ENCODE measurements at regions not wholly inside any gene's neighbourhood (a gene's known extent, or its start where the extent isn't known, plus 50 kb on each side); places are given as distances from the start of the nearest gene placed in this dataset.

DNA sequence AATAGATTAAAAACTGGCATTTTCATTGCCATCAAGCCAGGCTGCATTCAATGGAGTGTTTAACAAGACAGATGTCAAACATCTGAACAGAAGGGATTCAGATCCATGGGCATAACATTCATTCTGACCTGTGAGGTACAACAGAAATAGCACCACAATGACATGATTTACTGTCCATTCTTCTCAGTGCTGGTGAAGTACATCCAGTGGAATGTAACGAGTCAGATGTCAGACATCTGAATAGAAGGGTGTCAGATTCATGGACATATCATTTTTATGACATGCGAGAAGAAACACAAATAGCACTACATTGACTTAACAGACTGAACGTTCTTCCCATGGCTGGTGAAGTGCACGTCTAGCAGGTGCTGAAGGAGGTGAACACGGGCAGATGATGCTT, 186.4 kb downstream of the PPP4R3C start (continued):
- TF ChIP-seq EZH2 (IDR thresholded peaks at IDR 0.05; ENCODE audit: low read depth, unreplicated experiment) (no peak), EZH2phosphoT487 (IDR thresholded peaks at IDR 0.05; ENCODE audit: unreplicated experiment) (no peak)

DNA sequence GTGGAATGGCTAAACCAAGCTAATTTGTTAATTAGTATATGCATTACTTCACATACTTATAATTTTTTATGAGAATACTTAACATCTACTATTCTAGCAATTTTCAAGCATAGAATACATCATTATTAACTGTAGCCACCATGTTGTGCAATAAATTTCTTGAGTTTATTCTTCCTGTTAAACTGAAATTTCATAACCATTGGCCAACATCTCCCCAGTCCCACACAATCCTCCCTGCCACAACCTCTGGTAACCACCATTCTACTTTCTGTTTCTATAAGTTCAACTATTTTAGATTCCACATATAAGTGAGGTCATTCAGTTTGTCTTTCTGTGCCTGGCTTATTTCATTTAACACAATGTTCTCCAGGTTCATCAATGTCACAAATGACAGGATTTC, 208.5 kb downstream of the PPP4R3C start:
- H3K27ac Mint-ChIP-seq: no peak overlapping the region
- DNase-seq (ENCODE audit: low spot score) (no peak), ATAC-seq (no peak)
- H3K4me3 Mint-ChIP-seq: no peak overlapping the region
- Histone ChIP-seq H3F3A (replicated peaks; ENCODE audit: low read depth) (no peaks in the 10 kb centered on the region), H3K36me3 (ENCODE audit: insufficient read depth) (no peaks in the 10 kb centered on the region), H3K4me1 (ENCODE audit: insufficient read depth) (no peaks in the 10 kb centered on the region), H3K27ac (ENCODE audit: low read depth) (no peak overlapping the region), H2AFZ (no peak overlapping the region), H4K20me1 (replicated peaks; ENCODE audit: insufficient read depth) (no peaks in the 10 kb centered on the region), H3K27me3 (ENCODE audit: insufficient read depth) (no peaks in the 10 kb centered on the region), H3K79me2 (replicated peaks; ENCODE audit: insufficient read depth) (no peaks in the 10 kb centered on the region), H3K4me3 (no peak overlapping the region), H3K4me2 (no peak overlapping the region), H3K9me2 (ENCODE audit: insufficient read depth) (no peaks in the 10 kb centered on the region)
- H3K4me1 Mint-ChIP-seq: no peaks in the 10 kb centered on the region
- H3K36me3 Mint-ChIP-seq (ENCODE audit: low read depth): no peaks in the 10 kb centered on the region
- H3K9me3 Mint-ChIP-seq: no peaks in the 10 kb centered on the region
- H3K27me3 Mint-ChIP-seq (ENCODE audit: insufficient read depth, low read depth, poor library complexity): no peaks in the 10 kb centered on the region
- no peak for TF ChIP-seq STAT1 (IDR thresholded peaks at IDR 0.05; ENCODE audit: unreplicated experiment)
- TF ChIP-seq, protein P1, sequence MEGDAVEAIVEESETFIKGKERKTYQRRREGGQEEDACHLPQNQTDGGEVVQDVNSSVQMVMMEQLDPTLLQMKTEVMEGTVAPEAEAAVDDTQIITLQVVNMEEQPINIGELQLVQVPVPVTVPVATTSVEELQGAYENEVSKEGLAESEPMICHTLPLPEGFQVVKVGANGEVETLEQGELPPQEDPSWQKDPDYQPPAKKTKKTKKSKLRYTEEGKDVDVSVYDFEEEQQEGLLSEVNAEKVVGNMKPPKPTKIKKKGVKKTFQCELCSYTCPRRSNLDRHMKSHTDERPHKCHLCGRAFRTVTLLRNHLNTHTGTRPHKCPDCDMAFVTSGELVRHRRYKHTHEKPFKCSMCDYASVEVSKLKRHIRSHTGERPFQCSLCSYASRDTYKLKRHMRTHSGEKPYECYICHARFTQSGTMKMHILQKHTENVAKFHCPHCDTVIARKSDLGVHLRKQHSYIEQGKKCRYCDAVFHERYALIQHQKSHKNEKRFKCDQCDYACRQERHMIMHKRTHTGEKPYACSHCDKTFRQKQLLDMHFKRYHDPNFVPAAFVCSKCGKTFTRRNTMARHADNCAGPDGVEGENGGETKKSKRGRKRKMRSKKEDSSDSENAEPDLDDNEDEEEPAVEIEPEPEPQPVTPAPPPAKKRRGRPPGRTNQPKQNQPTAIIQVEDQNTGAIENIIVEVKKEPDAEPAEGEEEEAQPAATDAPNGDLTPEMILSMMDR (conservative IDR thresholded peaks at IDR 0.05; ENCODE audit: low read depth in 2 of 2): no peak
- TF ChIP-seq, protein P2, sequence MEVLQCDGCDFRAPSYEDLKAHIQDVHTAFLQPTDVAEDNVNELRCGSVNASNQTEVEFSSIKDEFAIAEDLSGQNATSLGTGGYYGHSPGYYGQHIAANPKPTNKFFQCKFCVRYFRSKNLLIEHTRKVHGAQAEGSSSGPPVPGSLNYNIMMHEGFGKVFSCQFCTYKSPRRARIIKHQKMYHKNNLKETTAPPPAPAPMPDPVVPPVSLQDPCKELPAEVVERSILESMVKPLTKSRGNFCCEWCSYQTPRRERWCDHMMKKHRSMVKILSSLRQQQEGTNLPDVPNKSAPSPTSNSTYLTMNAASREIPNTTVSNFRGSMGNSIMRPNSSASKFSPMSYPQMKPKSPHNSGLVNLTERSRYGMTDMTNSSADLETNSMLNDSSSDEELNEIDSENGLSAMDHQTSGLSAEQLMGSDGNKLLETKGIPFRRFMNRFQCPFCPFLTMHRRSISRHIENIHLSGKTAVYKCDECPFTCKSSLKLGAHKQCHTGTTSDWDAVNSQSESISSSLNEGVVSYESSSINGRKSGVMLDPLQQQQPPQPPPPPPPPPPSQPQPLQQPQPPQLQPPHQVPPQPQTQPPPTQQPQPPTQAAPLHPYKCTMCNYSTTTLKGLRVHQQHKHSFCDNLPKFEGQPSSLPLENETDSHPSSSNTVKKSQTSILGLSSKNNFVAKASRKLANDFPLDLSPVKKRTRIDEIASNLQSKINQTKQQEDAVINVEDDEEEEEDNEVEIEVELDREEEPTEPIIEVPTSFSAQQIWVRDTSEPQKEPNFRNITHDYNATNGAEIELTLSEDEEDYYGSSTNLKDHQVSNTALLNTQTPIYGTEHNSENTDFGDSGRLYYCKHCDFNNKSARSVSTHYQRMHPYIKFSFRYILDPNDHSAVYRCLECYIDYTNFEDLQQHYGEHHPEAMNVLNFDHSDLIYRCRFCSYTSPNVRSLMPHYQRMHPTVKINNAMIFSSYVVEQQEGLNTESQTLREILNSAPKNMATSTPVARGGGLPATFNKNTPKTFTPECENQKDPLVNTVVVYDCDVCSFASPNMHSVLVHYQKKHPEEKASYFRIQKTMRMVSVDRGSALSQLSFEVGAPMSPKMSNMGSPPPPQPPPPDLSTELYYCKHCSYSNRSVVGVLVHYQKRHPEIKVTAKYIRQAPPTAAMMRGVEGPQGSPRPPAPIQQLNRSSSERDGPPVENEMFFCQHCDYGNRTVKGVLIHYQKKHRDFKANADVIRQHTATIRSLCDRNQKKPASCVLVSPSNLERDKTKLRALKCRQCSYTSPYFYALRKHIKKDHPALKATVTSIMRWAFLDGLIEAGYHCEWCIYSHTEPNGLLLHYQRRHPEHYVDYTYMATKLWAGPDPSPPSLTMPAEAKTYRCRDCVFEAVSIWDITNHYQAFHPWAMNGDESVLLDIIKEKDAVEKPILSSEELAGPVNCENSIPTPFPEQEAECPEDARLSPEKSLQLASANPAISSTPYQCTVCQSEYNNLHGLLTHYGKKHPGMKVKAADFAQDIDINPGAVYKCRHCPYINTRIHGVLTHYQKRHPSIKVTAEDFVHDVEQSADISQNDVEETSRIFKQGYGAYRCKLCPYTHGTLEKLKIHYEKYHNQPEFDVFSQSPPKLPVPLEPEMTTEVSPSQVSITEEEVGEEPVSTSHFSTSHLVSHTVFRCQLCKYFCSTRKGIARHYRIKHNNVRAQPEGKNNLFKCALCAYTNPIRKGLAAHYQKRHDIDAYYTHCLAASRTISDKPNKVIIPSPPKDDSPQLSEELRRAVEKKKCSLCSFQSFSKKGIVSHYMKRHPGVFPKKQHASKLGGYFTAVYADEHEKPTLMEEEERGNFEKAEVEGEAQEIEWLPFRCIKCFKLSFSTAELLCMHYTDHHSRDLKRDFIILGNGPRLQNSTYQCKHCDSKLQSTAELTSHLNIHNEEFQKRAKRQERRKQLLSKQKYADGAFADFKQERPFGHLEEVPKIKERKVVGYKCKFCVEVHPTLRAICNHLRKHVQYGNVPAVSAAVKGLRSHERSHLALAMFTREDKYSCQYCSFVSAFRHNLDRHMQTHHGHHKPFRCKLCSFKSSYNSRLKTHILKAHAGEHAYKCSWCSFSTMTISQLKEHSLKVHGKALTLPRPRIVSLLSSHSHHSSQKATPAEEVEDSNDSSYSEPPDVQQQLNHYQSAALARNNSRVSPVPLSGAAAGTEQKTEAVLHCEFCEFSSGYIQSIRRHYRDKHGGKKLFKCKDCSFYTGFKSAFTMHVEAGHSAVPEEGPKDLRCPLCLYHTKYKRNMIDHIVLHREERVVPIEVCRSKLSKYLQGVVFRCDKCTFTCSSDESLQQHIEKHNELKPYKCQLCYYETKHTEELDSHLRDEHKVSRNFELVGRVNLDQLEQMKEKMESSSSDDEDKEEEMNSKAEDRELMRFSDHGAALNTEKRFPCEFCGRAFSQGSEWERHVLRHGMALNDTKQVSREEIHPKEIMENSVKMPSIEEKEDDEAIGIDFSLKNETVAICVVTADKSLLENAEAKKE (CRISPR knock-in tag; IDR thresholded peaks at IDR 0.05): no peak
- TF ChIP-seq, protein P3, sequence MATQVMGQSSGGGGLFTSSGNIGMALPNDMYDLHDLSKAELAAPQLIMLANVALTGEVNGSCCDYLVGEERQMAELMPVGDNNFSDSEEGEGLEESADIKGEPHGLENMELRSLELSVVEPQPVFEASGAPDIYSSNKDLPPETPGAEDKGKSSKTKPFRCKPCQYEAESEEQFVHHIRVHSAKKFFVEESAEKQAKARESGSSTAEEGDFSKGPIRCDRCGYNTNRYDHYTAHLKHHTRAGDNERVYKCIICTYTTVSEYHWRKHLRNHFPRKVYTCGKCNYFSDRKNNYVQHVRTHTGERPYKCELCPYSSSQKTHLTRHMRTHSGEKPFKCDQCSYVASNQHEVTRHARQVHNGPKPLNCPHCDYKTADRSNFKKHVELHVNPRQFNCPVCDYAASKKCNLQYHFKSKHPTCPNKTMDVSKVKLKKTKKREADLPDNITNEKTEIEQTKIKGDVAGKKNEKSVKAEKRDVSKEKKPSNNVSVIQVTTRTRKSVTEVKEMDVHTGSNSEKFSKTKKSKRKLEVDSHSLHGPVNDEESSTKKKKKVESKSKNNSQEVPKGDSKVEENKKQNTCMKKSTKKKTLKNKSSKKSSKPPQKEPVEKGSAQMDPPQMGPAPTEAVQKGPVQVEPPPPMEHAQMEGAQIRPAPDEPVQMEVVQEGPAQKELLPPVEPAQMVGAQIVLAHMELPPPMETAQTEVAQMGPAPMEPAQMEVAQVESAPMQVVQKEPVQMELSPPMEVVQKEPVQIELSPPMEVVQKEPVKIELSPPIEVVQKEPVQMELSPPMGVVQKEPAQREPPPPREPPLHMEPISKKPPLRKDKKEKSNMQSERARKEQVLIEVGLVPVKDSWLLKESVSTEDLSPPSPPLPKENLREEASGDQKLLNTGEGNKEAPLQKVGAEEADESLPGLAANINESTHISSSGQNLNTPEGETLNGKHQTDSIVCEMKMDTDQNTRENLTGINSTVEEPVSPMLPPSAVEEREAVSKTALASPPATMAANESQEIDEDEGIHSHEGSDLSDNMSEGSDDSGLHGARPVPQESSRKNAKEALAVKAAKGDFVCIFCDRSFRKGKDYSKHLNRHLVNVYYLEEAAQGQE (IDR thresholded peaks at IDR 0.05; ENCODE audit: unreplicated experiment): no peak
- TF ChIP-seq EZH2 (IDR thresholded peaks at IDR 0.05; ENCODE audit: low read depth, unreplicated experiment): no peak
- no peak for TF ChIP-seq ZNF114 (CRISPR knock-in tag; IDR thresholded peaks at IDR 0.05)
- no peak for TF ChIP-seq CREB1 (CRISPR knock-in tag; IDR thresholded peaks at IDR 0.05; ENCODE audit: low read depth)
- TF ChIP-seq, protein P4, sequence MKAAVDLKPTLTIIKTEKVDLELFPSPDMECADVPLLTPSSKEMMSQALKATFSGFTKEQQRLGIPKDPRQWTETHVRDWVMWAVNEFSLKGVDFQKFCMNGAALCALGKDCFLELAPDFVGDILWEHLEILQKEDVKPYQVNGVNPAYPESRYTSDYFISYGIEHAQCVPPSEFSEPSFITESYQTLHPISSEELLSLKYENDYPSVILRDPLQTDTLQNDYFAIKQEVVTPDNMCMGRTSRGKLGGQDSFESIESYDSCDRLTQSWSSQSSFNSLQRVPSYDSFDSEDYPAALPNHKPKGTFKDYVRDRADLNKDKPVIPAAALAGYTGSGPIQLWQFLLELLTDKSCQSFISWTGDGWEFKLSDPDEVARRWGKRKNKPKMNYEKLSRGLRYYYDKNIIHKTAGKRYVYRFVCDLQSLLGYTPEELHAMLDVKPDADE (IDR thresholded peaks at IDR 0.05): no peak
- no peak for TF ChIP-seq NANOG (IDR thresholded peaks at IDR 0.05; ENCODE audit: borderline replicate concordance)
- TF ChIP-seq POLR2AphosphoS5 (IDR thresholded peaks at IDR 0.05; ENCODE audit: low read depth): no peak
- TF ChIP-seq EZH2phosphoT487 (IDR thresholded peaks at IDR 0.05; ENCODE audit: unreplicated experiment): no peak
- no peak for TF ChIP-seq ZNF331 (CRISPR knock-in tag; IDR thresholded peaks at IDR 0.05; ENCODE audit: low read depth)
- TF ChIP-seq JUNB (IDR thresholded peaks at IDR 0.05; ENCODE audit: unreplicated experiment): no peak

Measured in GM23338 (cell line).